BJ (cell line): ENCODE measurements at regions not wholly inside any gene's neighbourhood (a gene's known extent, or its start where the extent isn't known, plus 50 kb on each side); places are given as distances from the start of the nearest gene placed in this dataset.

Experiments
- CTCF ChIA-PET: fragments of 350-600 bp; formaldehyde crosslinking; extraction: SDS; loops from one replicate; lab custom pipeline; 2021; ENCODE audit warnings: antibody characterized with exemption, inconsistent platforms; lab: Yijun Ruan, JAX
- POLR2A ChIA-PET: fragments of 300-600 bp; sonication (Branson Sonifier 250); formaldehyde crosslinking; extraction: SDS; loops from one replicate; lab custom pipeline; 2021; ENCODE audit warnings: antibody characterized with exemption; lab: Charles Lee
- DNase-seq: peaks from one replicate; pipeline ENCODE4 v3.0.0-alpha.2; 2011; ENCODE audit warnings: low read depth
- H3K27me3 ChIP-seq: 2 replicates; pipeline ENCODE4 v1.6.0; 2011; ENCODE audit warnings: low read length; ENCODE audit not compliant: control insufficient read depth, insufficient read depth
- H3K36me3 ChIP-seq: 2 replicates; pipeline ENCODE4 v1.5.1; 2011; ENCODE audit warnings: low read length; ENCODE audit not compliant: control insufficient read depth, insufficient read depth
- H3K4me3 ChIP-seq: 2 replicates; pipeline ENCODE4 v1.5.1; 2011; ENCODE audit warnings: low read depth, mild to moderate bottlenecking, control low read depth, low read length
- CTCF ChIP-seq: IDR thresholded peaks from 2 replicates; pipeline ENCODE4 v1.5.1; 2011; ENCODE audit warnings: low read depth, mild to moderate bottlenecking, control low read depth, inconsistent platforms, low read length, moderate library complexity; ENCODE audit not compliant: insufficient read depth

DNA sequence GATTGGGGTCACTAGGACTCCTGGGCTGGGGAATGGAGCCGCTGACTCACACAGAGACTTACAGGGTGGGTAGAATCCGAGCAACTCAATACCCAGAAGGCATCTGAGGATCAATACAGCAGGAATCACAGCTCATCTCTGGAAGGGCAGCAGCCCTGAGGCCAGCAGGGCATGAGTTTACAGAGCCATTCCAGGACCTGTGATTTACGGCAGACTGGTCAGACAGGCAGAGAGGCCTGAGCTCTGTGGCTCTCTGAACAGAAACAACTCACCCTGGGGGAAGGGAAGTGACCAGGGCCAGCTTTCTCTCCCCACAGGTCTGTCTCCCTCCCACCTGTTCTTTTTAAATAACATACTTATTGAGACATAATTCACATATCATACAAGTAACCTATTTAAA, 88.2 kb upstream of the CXCL12 start:
- ChIA-PET POLR2A (no interaction called here), CTCF (no interaction called here)
- H3K4me3 ChIP-seq: no peak overlapping the region
- DNase-seq: no peak
- H3K36me3 ChIP-seq: no peaks in the 10 kb centered on the region
- TF ChIP-seq CTCF: no peak
- no peaks in the 10 kb centered on the region for H3K27me3 ChIP-seq

GRCh38 chr10:44476409-44477045, 91.6 kb upstream of the CXCL12 start:
- Histone ChIP-seq H3K27me3 (no peaks in the 10 kb centered on the region; the same call in none of the 2 replicates), H3K36me3 (no peaks in the 10 kb centered on the region), H3K4me3 (no peak overlapping the region)
- TF ChIP-seq CTCF: no peak
- no peak for DNase-seq
- CTCF ChIA-PET: interaction anchor here (1.5 kb wide), 1 partner anchor 11 kb away, joined by 3 read pairs; no protein-coding TSS in a partner anchor
- POLR2A ChIA-PET: no interaction called here

DNA sequence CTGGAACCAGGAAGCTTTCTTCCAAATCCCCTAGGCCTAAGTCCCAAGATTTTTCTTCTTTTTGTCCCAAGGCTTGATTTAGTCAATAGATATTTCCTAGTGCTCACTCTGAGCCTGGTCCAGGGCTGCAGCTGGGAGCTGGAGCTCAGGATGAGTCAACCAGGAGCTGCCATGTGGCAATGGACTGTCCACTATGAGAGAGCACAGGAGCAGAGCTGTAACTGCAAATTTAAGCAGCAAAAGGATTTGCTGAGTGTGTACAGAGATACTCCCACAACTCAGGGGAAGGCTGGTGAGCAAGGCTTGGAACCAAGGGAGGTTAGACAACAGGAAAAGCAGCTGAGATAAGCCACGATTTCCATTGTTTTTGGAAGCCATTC, 92.1 kb upstream of the CXCL12 start:
- Histone ChIP-seq H3K4me3 (no peak overlapping the region), H3K27me3 (no peaks in the 10 kb centered on the region; the same call in none of the 2 replicates), H3K36me3 (no peaks in the 10 kb centered on the region)
- DNase-seq: no peak
- TF ChIP-seq CTCF: no peak
- CTCF ChIA-PET: interaction anchor here (1.5 kb wide), 1 partner anchor 11 kb away, joined by 3 read pairs; no protein-coding TSS in a partner anchor
- POLR2A ChIA-PET: no interaction called here

GRCh38 chr10:44478040-44478439, 93.1 kb upstream of the CXCL12 start:
- no peak overlapping the region for H3K4me3 ChIP-seq
- DNase-seq: no peak
- CTCF ChIA-PET: interaction anchor here (1.5 kb wide), 1 partner anchor 12 kb away, joined by 3 read pairs; no protein-coding TSS in a partner anchor
- TF ChIP-seq CTCF: no peak
- POLR2A ChIA-PET: no interaction called here
- H3K27me3 ChIP-seq: no peaks in the 10 kb centered on the region; the same call in none of the 2 replicates
- H3K36me3 ChIP-seq: no peaks in the 10 kb centered on the region

DNA sequence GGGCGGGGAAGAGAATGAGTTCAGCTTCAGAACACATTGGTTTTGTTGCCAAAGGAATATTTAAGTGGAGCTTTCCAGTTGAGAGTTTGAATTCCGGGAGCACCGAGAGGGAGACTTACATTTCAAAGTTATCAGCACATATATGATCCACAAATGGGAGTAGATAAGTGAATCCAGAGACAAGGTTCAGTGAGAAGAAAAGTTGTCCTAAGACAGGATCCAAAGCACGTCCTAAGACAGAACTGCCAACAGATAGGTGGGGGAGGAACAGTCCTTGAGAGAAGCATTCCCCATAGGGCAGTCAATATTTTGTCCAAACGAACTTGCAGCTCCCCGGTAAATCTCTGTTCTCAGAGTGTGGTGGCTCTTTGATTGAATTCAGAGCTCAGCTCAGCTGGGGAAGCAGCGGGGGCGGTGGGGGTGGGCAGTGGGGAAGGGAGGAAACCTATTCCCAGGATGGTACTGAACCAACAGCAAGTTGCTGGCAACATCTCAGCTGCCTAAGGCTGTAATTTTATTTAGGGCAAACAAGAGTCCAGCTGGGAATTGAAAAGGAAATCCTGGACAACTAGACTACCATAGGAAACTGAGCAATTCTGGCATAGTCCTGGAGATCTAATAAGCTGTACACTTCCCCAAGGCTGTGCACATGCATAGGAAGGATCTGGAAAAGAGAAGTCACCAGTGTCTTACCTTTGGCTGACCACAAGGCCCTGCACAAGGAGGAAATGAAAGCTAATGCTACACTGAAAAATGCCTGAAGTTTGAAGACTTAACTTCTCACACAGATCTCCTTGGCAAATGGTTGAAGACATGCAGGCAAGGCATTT, 94.2 kb upstream of the CXCL12 start:
- no peak for TF ChIP-seq CTCF
- ChIA-PET POLR2A (no interaction called here), CTCF (interaction anchor here (1.0 kb wide), 1 partner anchor 11 kb away, joined by 3 read pairs; no protein-coding TSS in a partner anchor)
- Histone ChIP-seq H3K36me3 (no peaks in the 10 kb centered on the region), H3K4me3 (no peak overlapping the region), H3K27me3 (no peaks in the 10 kb centered on the region; the same call in none of the 2 replicates)
- DNase-seq: no peak
